GM23338 (cell line): ENCODE measurements at regions not wholly inside any gene's neighbourhood (a gene's known extent, or its start where the extent isn't known, plus 50 kb on each side); places are given as distances from the start of the nearest gene placed in this dataset.

Experiments used
- ATAC-seq: fragments of 200-7000 bp; cut with Tn5 transposase; 3 replicates; pipeline ENCODE4 v1.9.1; 2020
- DNase-seq: peaks from one replicate; pipeline ENCODE4 v3.0.0-alpha.2; 2015; ENCODE audit warnings: low spot score
- H2AFZ ChIP-seq: fragments of 200-600 bp; sonication (generic); 2 replicates; pipeline ENCODE4 v1.8.0; 2016; ENCODE audit warnings: antibody characterized with exemption, mild to moderate bottlenecking, moderate library complexity
- H3F3A ChIP-seq: fragments of 200-600 bp; sonication (generic); replicated peaks from 2 replicates; pipeline ENCODE4 v1.8.0; 2017; ENCODE audit warnings: antibody characterized with exemption, mixed run types, low read depth
- H3K27ac ChIP-seq: fragments of 200-600 bp; sonication (generic); 2 replicates; pipeline ENCODE4 v1.6.1; 2016; ENCODE audit warnings: low read depth
- H3K27me3 ChIP-seq: fragments of 200-600 bp; sonication (generic); 2 replicates; pipeline ENCODE4 v1.8.0; 2016; ENCODE audit warnings: mild to moderate bottlenecking, mixed run types, moderate library complexity; ENCODE audit not compliant: insufficient read depth
- H3K36me3 ChIP-seq: fragments of 200-600 bp; sonication (generic); 2 replicates; pipeline ENCODE4 v1.8.0; 2016; ENCODE audit warnings: mild to moderate bottlenecking; ENCODE audit not compliant: insufficient read depth
- H3K4me1 ChIP-seq: fragments of 200-600 bp; sonication (generic); 2 replicates; pipeline ENCODE4 v1.8.0; 2016; ENCODE audit warnings: mild to moderate bottlenecking, moderate library complexity; ENCODE audit not compliant: insufficient read depth
- H3K4me2 ChIP-seq: fragments of 200-600 bp; sonication (generic); 2 replicates; pipeline ENCODE4 v1.7.1; 2017; ENCODE audit warnings: mixed run types
- H3K4me3 ChIP-seq: fragments of 200-600 bp; sonication (generic); 2 replicates; pipeline ENCODE4 v1.6.1; 2016; ENCODE audit warnings: mixed run types
- H3K79me2 ChIP-seq: fragments of 200-600 bp; sonication (generic); replicated peaks from 2 replicates; pipeline ENCODE4 v1.8.0; 2017; ENCODE audit warnings: mild to moderate bottlenecking; ENCODE audit not compliant: insufficient read depth
- H3K9me2 ChIP-seq: fragments of 200-600 bp; sonication (generic); 2 replicates; pipeline ENCODE4 v1.8.0; 2017; ENCODE audit not compliant: insufficient read depth
- H4K20me1 ChIP-seq: fragments of 200-600 bp; sonication (generic); replicated peaks from 2 replicates; pipeline ENCODE4 v1.8.0; 2017; ENCODE audit warnings: mild to moderate bottlenecking; ENCODE audit not compliant: insufficient read depth
- H3K27ac Mint-ChIP-seq: 2 replicates; pipeline ENCODE4 v1.8.0; 2020; ENCODE audit warnings: inconsistent platforms, mild to moderate bottlenecking, moderate library complexity, mixed read lengths
- H3K27me3 Mint-ChIP-seq: 3 replicates; pipeline ENCODE4 v1.8.0; 2022; ENCODE audit warnings: low read depth, mild to moderate bottlenecking, moderate library complexity, mixed read lengths, inconsistent platforms; ENCODE audit not compliant: insufficient read depth, poor library complexity
- H3K36me3 Mint-ChIP-seq: 3 replicates; pipeline ENCODE4 v1.8.0; 2021; ENCODE audit warnings: low read depth, mild to moderate bottlenecking, inconsistent platforms, moderate library complexity, mixed read lengths
- H3K4me1 Mint-ChIP-seq: 3 replicates; pipeline ENCODE4 v1.8.0; 2020; ENCODE audit warnings: mild to moderate bottlenecking, inconsistent platforms, mixed read lengths
- H3K4me3 Mint-ChIP-seq: 3 replicates; pipeline ENCODE4 v1.8.0; 2021; ENCODE audit warnings: moderate library complexity, mild to moderate bottlenecking, inconsistent platforms, mixed read lengths
- H3K9me3 Mint-ChIP-seq: 3 replicates; pipeline ENCODE4 v1.8.0; 2020; ENCODE audit warnings: moderate library complexity, mild to moderate bottlenecking, inconsistent platforms, mixed read lengths
- CREB1 ChIP-seq: fragments of 250-450 bp; sonication (Bioruptor Pico); IDR thresholded peaks from 2 replicates; pipeline ENCODE4 v1.5.0; 2020; ENCODE audit warnings: low read depth, mild to moderate bottlenecking, moderate library complexity
- EZH2 ChIP-seq: fragments of 200-600 bp; sonication (generic); IDR thresholded peaks from one replicate; pipeline ENCODE4 v1.8.0; 2017; ENCODE audit warnings: antibody characterized with exemption, mild to moderate bottlenecking, low read depth; ENCODE audit not compliant: unreplicated experiment
- EZH2phosphoT487 ChIP-seq: fragments of 200-600 bp; sonication (generic); IDR thresholded peaks from one replicate; pipeline ENCODE4 v1.8.1; 2018; ENCODE audit warnings: antibody characterized with exemption; ENCODE audit not compliant: unreplicated experiment
- JUNB ChIP-seq: IDR thresholded peaks from one replicate; pipeline ENCODE4 v1.6.1; 2016; ENCODE audit warnings: antibody characterized with exemption; ENCODE audit not compliant: unreplicated experiment
- NANOG ChIP-seq: IDR thresholded peaks from 2 replicates; pipeline ENCODE4 v1.6.1; 2016; ENCODE audit warnings: antibody characterized with exemption, borderline replicate concordance
- POLR2AphosphoS5 ChIP-seq: IDR thresholded peaks from 2 replicates; pipeline ENCODE4 v1.6.1; 2016; ENCODE audit warnings: antibody characterized with exemption, low read depth
- STAT1 ChIP-seq: IDR thresholded peaks from one replicate; pipeline ENCODE4 v1.6.1; 2016; ENCODE audit warnings: antibody characterized with exemption; ENCODE audit not compliant: unreplicated experiment
- ZNF114 ChIP-seq: fragments of 250-450 bp; sonication (Bioruptor Pico); IDR thresholded peaks from 2 replicates; pipeline ENCODE4 v1.5.0; 2020; ENCODE audit warnings: mild to moderate bottlenecking, moderate library complexity
- ZNF331 ChIP-seq: fragments of 250-450 bp; sonication (Bioruptor Pico); IDR thresholded peaks from 2 replicates; pipeline ENCODE4 v1.5.0; 2020; ENCODE audit warnings: low read depth, mild to moderate bottlenecking, moderate library complexity
- TF ChIP-seq, protein P1 (sequence below): IDR thresholded peaks from one replicate; pipeline ENCODE4 v1.6.1; 2018; ENCODE audit warnings: antibody characterized with exemption; ENCODE audit not compliant: unreplicated experiment
- TF ChIP-seq, protein P2 (sequence below), 2 experiments: fragments of 200-600 bp in 1 of 2; sonication (generic) in 1 of 2; conservative IDR thresholded peaks; 2 replicates each; pipeline versions ENCODE4 v1.5.1 to v1.6.1; 2016 to 2017; ENCODE audit warnings: antibody characterized with exemption in 2 of 2, low read depth in 2 of 2, mild to moderate bottlenecking in 2 of 2, moderate library complexity in 1 of 2
- TF ChIP-seq, protein P3 (sequence below): fragments of 250-450 bp; sonication (Bioruptor Pico); IDR thresholded peaks from 2 replicates; pipeline ENCODE4 v1.5.0; 2020; ENCODE audit warnings: mild to moderate bottlenecking, moderate library complexity
- TF ChIP-seq, protein P4 (sequence below): IDR thresholded peaks from 2 replicates; pipeline ENCODE4 v1.6.1; 2016; ENCODE audit warnings: antibody characterized with exemption

DNA sequence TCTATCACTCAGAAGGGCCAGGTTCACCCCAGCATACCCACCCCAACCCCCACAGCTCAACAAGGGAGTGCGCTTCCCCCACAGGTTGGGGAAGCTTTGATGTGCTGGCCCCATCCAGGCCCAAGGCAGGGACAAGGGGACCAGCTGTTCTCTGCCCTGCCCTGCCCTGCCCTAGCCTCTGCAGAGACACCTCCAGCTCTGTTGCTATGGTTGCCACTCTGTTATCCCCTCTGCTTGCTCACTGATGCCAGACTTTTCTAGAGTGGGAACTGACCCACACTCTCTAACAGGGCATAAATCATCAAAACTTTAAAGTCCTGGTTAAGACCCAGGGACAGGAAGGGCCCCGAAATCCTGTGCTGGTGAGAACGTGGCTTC lies 50.4 kb upstream of the ENPP7 start:
- no peak for TF ChIP-seq ZNF331 (CRISPR knock-in tag)
- no peak for TF ChIP-seq POLR2AphosphoS5
- TF ChIP-seq CREB1 = no peak
- no peak for TF ChIP-seq NANOG
- TF ChIP-seq, protein P1, sequence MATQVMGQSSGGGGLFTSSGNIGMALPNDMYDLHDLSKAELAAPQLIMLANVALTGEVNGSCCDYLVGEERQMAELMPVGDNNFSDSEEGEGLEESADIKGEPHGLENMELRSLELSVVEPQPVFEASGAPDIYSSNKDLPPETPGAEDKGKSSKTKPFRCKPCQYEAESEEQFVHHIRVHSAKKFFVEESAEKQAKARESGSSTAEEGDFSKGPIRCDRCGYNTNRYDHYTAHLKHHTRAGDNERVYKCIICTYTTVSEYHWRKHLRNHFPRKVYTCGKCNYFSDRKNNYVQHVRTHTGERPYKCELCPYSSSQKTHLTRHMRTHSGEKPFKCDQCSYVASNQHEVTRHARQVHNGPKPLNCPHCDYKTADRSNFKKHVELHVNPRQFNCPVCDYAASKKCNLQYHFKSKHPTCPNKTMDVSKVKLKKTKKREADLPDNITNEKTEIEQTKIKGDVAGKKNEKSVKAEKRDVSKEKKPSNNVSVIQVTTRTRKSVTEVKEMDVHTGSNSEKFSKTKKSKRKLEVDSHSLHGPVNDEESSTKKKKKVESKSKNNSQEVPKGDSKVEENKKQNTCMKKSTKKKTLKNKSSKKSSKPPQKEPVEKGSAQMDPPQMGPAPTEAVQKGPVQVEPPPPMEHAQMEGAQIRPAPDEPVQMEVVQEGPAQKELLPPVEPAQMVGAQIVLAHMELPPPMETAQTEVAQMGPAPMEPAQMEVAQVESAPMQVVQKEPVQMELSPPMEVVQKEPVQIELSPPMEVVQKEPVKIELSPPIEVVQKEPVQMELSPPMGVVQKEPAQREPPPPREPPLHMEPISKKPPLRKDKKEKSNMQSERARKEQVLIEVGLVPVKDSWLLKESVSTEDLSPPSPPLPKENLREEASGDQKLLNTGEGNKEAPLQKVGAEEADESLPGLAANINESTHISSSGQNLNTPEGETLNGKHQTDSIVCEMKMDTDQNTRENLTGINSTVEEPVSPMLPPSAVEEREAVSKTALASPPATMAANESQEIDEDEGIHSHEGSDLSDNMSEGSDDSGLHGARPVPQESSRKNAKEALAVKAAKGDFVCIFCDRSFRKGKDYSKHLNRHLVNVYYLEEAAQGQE = no peak
- TF ChIP-seq, protein P2, sequence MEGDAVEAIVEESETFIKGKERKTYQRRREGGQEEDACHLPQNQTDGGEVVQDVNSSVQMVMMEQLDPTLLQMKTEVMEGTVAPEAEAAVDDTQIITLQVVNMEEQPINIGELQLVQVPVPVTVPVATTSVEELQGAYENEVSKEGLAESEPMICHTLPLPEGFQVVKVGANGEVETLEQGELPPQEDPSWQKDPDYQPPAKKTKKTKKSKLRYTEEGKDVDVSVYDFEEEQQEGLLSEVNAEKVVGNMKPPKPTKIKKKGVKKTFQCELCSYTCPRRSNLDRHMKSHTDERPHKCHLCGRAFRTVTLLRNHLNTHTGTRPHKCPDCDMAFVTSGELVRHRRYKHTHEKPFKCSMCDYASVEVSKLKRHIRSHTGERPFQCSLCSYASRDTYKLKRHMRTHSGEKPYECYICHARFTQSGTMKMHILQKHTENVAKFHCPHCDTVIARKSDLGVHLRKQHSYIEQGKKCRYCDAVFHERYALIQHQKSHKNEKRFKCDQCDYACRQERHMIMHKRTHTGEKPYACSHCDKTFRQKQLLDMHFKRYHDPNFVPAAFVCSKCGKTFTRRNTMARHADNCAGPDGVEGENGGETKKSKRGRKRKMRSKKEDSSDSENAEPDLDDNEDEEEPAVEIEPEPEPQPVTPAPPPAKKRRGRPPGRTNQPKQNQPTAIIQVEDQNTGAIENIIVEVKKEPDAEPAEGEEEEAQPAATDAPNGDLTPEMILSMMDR (conservative IDR thresholded peaks at IDR 0.05; ENCODE audit: low read depth in 2 of 2) = no peak
- no peak for TF ChIP-seq STAT1
- TF ChIP-seq EZH2phosphoT487 = no peak
- TF ChIP-seq, protein P3, sequence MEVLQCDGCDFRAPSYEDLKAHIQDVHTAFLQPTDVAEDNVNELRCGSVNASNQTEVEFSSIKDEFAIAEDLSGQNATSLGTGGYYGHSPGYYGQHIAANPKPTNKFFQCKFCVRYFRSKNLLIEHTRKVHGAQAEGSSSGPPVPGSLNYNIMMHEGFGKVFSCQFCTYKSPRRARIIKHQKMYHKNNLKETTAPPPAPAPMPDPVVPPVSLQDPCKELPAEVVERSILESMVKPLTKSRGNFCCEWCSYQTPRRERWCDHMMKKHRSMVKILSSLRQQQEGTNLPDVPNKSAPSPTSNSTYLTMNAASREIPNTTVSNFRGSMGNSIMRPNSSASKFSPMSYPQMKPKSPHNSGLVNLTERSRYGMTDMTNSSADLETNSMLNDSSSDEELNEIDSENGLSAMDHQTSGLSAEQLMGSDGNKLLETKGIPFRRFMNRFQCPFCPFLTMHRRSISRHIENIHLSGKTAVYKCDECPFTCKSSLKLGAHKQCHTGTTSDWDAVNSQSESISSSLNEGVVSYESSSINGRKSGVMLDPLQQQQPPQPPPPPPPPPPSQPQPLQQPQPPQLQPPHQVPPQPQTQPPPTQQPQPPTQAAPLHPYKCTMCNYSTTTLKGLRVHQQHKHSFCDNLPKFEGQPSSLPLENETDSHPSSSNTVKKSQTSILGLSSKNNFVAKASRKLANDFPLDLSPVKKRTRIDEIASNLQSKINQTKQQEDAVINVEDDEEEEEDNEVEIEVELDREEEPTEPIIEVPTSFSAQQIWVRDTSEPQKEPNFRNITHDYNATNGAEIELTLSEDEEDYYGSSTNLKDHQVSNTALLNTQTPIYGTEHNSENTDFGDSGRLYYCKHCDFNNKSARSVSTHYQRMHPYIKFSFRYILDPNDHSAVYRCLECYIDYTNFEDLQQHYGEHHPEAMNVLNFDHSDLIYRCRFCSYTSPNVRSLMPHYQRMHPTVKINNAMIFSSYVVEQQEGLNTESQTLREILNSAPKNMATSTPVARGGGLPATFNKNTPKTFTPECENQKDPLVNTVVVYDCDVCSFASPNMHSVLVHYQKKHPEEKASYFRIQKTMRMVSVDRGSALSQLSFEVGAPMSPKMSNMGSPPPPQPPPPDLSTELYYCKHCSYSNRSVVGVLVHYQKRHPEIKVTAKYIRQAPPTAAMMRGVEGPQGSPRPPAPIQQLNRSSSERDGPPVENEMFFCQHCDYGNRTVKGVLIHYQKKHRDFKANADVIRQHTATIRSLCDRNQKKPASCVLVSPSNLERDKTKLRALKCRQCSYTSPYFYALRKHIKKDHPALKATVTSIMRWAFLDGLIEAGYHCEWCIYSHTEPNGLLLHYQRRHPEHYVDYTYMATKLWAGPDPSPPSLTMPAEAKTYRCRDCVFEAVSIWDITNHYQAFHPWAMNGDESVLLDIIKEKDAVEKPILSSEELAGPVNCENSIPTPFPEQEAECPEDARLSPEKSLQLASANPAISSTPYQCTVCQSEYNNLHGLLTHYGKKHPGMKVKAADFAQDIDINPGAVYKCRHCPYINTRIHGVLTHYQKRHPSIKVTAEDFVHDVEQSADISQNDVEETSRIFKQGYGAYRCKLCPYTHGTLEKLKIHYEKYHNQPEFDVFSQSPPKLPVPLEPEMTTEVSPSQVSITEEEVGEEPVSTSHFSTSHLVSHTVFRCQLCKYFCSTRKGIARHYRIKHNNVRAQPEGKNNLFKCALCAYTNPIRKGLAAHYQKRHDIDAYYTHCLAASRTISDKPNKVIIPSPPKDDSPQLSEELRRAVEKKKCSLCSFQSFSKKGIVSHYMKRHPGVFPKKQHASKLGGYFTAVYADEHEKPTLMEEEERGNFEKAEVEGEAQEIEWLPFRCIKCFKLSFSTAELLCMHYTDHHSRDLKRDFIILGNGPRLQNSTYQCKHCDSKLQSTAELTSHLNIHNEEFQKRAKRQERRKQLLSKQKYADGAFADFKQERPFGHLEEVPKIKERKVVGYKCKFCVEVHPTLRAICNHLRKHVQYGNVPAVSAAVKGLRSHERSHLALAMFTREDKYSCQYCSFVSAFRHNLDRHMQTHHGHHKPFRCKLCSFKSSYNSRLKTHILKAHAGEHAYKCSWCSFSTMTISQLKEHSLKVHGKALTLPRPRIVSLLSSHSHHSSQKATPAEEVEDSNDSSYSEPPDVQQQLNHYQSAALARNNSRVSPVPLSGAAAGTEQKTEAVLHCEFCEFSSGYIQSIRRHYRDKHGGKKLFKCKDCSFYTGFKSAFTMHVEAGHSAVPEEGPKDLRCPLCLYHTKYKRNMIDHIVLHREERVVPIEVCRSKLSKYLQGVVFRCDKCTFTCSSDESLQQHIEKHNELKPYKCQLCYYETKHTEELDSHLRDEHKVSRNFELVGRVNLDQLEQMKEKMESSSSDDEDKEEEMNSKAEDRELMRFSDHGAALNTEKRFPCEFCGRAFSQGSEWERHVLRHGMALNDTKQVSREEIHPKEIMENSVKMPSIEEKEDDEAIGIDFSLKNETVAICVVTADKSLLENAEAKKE (CRISPR knock-in tag) = no peak
- TF ChIP-seq EZH2 = no peak
- no peak for TF ChIP-seq JUNB
- TF ChIP-seq ZNF114 = no peak
- TF ChIP-seq, protein P4, sequence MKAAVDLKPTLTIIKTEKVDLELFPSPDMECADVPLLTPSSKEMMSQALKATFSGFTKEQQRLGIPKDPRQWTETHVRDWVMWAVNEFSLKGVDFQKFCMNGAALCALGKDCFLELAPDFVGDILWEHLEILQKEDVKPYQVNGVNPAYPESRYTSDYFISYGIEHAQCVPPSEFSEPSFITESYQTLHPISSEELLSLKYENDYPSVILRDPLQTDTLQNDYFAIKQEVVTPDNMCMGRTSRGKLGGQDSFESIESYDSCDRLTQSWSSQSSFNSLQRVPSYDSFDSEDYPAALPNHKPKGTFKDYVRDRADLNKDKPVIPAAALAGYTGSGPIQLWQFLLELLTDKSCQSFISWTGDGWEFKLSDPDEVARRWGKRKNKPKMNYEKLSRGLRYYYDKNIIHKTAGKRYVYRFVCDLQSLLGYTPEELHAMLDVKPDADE = no peak
- H3K27me3 ChIP-seq = no peaks in the 10 kb centered on the region
- Mint-ChIP-seq H3K27me3 (peaks cover 2% of the 10 kb centered on the region), H3K36me3 (no peaks in the 10 kb centered on the region), H3K4me1 (peaks cover 8% of the 10 kb centered on the region), H3K27ac (no peak overlapping the region), H3K9me3 (no peaks in the 10 kb centered on the region), H3K4me3 (no peak overlapping the region)
- H4K20me1 ChIP-seq = no peaks in the 10 kb centered on the region
- H3K4me3 ChIP-seq = no peak overlapping the region
- H3K36me3 ChIP-seq = no peaks in the 10 kb centered on the region
- DNase-seq (no peak), ATAC-seq (no peak)
- no peak overlapping the region for H3K27ac ChIP-seq
- H3F3A ChIP-seq = no peaks in the 10 kb centered on the region
- H2AFZ ChIP-seq = no peak overlapping the region
- H3K4me2 ChIP-seq = no peak overlapping the region
- H3K79me2 ChIP-seq = no peaks in the 10 kb centered on the region
- no peaks in the 10 kb centered on the region for H3K9me2 ChIP-seq
- H3K4me1 ChIP-seq = no peaks in the 10 kb centered on the region; the same call in 1 of the 2 replicates
